Activated gamma-delta T cell (primary cell): ENCODE measurements at regions not wholly inside any gene's neighbourhood (a gene's known extent, or its start where the extent isn't known, plus 50 kb on each side); places are given as distances from the start of the nearest gene placed in this dataset.

ENCODE experiments used
- DNase-seq: peaks from one replicate; lab custom pipeline; 2025; lab: John Stamatoyannopoulos, UW

- DNase-seq: no peak
Measured at GRCh38 chr6:137758661-137759060, 108.4 kb upstream of the TNFAIP3 start.

GRCh38 chr6:137759624-137760023 lies 107.4 kb upstream of the TNFAIP3 start:
- no peak for DNase-seq

GRCh38 chr6:137761072-137761471 lies 106.0 kb upstream of the TNFAIP3 start:
- DNase-seq: no peak

- DNase-seq: no peak
Measured at GRCh38 chr6:137761487-137761886, 105.6 kb upstream of the TNFAIP3 start.

GRCh38 chr6:137762168-137763090 lies 104.6 kb upstream of the TNFAIP3 start:
- DNase-seq: no peak

- no peak for DNase-seq
Measured at GRCh38 chr6:137763436-137763835, 103.6 kb upstream of the TNFAIP3 start.

- DNase-seq: no peak
Measured at GRCh38 chr6:137763886-137764285, 103.2 kb upstream of the TNFAIP3 start.

GRCh38 chr6:137764464-137764863 lies 102.6 kb upstream of the TNFAIP3 start:
- DNase-seq: no peak

- no peak for DNase-seq
Measured at GRCh38 chr6:137765059-137765458, 102.0 kb upstream of the TNFAIP3 start.

- DNase-seq: no peak
Measured at GRCh38 chr6:137766596-137767370, 100.3 kb upstream of the TNFAIP3 start.

GRCh38 chr6:137767465-137767864 lies 99.6 kb upstream of the TNFAIP3 start:
- DNase-seq: no peak

GRCh38 chr6:137767911-137768690 lies 99.0 kb upstream of the TNFAIP3 start:
- DNase-seq: no peak

GRCh38 chr6:137768935-137769334 lies 98.1 kb upstream of the TNFAIP3 start:
- no peak for DNase-seq

- DNase-seq: no peak
Measured at GRCh38 chr6:137769797-137770362, 97.2 kb upstream of the TNFAIP3 start.

GRCh38 chr6:137772541-137773250 lies 94.4 kb upstream of the TNFAIP3 start:
- no peak for DNase-seq

- no peak for DNase-seq
Measured at GRCh38 chr6:137775227-137775626, 91.8 kb upstream of the TNFAIP3 start.

- no peak for DNase-seq
Measured at GRCh38 chr6:137775720-137776119, 91.3 kb upstream of the TNFAIP3 start.

- DNase-seq: no peak
Measured at GRCh38 chr6:137776256-137776655, 90.8 kb upstream of the TNFAIP3 start.

- no peak for DNase-seq
Measured at GRCh38 chr6:137776786-137777686, 90.0 kb upstream of the TNFAIP3 start.

- DNase-seq: no peak
Measured at GRCh38 chr6:137777687-137778075, 89.4 kb upstream of the TNFAIP3 start.
